ENCODE measurements at regions not wholly inside any gene's neighbourhood (a gene's known extent, or its start where the extent isn't known, plus 50 kb on each side); places are given as distances from the start of the nearest gene placed in this dataset.

DNA sequence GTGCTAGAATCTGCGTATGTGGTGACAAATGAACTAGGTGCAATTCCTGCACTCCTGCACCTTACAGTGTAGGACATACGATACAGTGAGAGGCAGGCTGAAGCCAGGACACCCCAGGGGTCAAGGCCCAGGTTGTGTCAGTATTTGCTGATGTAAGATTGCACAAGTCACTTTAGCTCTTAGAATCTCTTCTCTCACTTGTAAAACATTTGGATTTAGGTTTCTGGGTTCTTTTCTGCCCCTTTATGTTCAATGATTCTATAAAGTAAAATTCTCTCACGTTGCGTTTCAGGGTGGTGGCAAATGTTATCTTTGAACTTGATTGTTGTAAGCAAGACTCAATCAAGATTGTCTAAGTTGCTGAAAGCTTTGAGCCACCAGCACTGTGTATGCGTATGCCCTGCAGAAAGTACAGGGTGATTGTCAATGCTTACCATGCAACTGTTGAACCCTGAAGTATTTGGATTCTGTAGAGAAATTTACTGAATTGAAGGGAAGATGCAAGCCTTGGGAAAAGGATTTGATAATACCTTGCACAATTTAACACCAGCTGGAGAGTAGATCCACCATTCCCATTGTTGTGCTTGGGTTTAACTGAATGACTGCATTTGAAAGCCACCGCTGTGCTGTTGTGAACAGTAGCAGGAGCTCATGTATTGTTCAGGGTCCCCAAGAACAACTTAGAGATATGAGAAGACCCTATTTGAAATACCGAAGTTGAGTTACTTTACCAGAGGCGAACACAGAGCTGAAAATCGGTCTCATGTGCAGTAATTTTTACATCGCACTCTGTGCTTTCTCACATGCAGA, 106.1 kb upstream of the CITED2 start (continued):
- TF ChIP-seq HSF4 (CRISPR knock-in tag; IDR thresholded peaks at IDR 0.05; ENCODE audit: borderline replicate concordance): no peak
- TF ChIP-seq HNRNPH1 (optimal IDR thresholded peaks at IDR 0.05; ENCODE audit: low read depth, low read length): no peak
- TF ChIP-seq CEBPB (tag; IDR thresholded peaks at IDR 0.05): peak; percentile 88
- TF ChIP-seq ZNF507 (tag; conservative IDR thresholded peaks at IDR 0.05): no peak
- TF ChIP-seq NR2C2 (CRISPR knock-in tag; IDR thresholded peaks at IDR 0.05): no peak
- TF ChIP-seq NR2C2 (tag; IDR thresholded peaks at IDR 0.05): peak; percentile 51
- TF ChIP-seq TAF9B (IDR thresholded peaks at IDR 0.05; ENCODE audit: partially characterized antibody): no peak
- TF ChIP-seq SIX5 (IDR thresholded peaks at IDR 0.05; ENCODE audit: borderline replicate concordance in 1 of 2, insufficient read depth in 1 of 2, low read depth in 1 of 2, low read length in 2 of 2): no peak
- TF ChIP-seq, protein P1, sequence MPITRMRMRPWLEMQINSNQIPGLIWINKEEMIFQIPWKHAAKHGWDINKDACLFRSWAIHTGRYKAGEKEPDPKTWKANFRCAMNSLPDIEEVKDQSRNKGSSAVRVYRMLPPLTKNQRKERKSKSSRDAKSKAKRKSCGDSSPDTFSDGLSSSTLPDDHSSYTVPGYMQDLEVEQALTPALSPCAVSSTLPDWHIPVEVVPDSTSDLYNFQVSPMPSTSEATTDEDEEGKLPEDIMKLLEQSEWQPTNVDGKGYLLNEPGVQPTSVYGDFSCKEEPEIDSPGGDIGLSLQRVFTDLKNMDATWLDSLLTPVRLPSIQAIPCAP (CRISPR knock-in tag; IDR thresholded peaks at IDR 0.05; ENCODE audit: borderline replicate concordance): no peak
- TF ChIP-seq, protein P2, sequence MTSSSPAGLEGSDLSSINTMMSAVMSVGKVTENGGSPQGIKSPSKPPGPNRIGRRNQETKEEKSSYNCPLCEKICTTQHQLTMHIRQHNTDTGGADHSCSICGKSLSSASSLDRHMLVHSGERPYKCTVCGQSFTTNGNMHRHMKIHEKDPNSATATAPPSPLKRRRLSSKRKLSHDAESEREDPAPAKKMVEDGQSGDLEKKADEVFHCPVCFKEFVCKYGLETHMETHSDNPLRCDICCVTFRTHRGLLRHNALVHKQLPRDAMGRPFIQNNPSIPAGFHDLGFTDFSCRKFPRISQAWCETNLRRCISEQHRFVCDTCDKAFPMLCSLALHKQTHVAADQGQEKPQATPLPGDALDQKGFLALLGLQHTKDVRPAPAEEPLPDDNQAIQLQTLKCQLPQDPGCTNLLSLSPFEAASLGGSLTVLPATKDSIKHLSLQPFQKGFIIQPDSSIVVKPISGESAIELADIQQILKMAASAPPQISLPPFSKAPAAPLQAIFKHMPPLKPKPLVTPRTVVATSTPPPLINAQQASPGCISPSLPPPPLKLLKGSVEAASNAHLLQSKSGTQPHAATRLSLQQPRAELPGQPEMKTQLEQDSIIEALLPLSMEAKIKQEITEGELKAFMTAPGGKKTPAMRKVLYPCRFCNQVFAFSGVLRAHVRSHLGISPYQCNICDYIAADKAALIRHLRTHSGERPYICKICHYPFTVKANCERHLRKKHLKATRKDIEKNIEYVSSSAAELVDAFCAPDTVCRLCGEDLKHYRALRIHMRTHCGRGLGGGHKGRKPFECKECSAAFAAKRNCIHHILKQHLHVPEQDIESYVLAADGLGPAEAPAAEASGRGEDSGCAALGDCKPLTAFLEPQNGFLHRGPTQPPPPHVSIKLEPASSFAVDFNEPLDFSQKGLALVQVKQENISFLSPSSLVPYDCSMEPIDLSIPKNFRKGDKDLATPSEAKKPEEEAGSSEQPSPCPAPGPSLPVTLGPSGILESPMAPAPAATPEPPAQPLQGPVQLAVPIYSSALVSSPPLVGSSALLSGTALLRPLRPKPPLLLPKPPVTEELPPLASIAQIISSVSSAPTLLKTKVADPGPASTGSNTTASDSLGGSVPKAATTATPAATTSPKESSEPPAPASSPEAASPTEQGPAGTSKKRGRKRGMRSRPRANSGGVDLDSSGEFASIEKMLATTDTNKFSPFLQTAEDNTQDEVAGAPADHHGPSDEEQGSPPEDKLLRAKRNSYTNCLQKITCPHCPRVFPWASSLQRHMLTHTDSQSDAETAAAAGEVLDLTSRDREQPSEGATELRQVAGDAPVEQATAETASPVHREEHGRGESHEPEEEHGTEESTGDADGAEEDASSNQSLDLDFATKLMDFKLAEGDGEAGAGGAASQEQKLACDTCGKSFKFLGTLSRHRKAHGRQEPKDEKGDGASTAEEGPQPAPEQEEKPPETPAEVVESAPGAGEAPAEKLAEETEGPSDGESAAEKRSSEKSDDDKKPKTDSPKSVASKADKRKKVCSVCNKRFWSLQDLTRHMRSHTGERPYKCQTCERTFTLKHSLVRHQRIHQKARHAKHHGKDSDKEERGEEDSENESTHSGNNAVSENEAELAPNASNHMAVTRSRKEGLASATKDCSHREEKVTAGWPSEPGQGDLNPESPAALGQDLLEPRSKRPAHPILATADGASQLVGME (CRISPR knock-in tag; IDR thresholded peaks at IDR 0.05): no peak
- TF ChIP-seq, protein P3, sequence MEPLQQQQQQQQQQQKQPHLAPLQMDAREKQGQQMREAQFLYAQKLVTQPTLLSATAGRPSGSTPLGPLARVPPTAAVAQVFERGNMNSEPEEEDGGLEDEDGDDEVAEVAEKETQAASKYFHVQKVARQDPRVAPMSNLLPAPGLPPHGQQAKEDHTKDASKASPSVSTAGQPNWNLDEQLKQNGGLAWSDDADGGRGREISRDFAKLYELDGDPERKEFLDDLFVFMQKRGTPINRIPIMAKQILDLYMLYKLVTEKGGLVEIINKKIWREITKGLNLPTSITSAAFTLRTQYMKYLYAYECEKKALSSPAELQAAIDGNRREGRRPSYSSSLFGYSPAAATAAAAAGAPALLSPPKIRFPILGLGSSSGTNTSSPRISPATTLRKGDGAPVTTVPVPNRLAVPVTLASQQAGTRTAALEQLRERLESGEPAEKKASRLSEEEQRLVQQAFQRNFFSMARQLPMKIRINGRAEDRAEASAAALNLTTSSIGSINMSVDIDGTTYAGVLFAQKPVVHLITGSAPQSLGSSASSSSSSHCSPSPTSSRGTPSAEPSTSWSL (CRISPR knock-in tag; IDR thresholded peaks at IDR 0.05; ENCODE audit: borderline replicate concordance): no peak
- TF ChIP-seq JUND (IDR thresholded peaks at IDR 0.05; ENCODE audit: borderline replicate concordance, low read depth, low read length): 0 out of 2 replicates have a peak, but pooled peaks have one; percentile 10
- peak; percentile 37; the same call in 1 of the 3 replicates for TF ChIP-seq JUND (tag; IDR thresholded peaks at IDR 0.05; ENCODE audit: borderline replicate concordance, low read depth, low read length)
- TF ChIP-seq SMARCE1 (IDR thresholded peaks at IDR 0.05): no peak
- TF ChIP-seq ZNF586 (CRISPR knock-in tag; conservative IDR thresholded peaks at IDR 0.05): no peak
- no peak for TF ChIP-seq KAT7 (CRISPR knock-in tag; IDR thresholded peaks at IDR 0.05; ENCODE audit: borderline replicate concordance)
- no peak for TF ChIP-seq ZNF778 (CRISPR knock-in tag; IDR thresholded peaks at IDR 0.05)

Data from K562 (cell line).